ENCODE measurements at regions not wholly inside any gene's neighbourhood (a gene's known extent, or its start where the extent isn't known, plus 50 kb on each side); places are given as distances from the start of the nearest gene placed in this dataset.
"Not testable (repeated sequence)": the region's sequence is repeated elsewhere in the genome, so short reads cannot be mapped to it uniquely, and the experiment has no call there.

DNA sequence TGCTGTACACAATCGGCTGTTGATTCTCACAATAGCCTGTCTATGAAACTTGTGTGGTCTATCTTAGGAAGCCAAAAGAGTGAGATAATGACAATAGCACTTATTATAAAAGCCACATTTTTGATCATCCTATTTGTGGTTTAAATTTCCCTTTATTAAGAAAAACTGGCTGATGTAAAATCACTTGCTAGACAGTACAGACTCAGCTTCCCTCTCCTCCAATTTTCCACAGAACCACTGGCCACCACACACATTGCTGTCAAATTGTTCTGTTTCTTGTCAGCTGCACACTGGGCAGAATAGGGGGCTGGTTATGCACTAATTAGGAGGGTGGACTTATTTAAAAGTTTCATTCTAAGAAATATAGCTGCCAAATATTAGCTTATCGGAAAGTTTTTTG is 425.9 kb downstream of the EPHA3 start:
- DNase-seq (ENCODE audit: low spot score), result no peak

GRCh38 chr3:89554587-89554986 is 447.2 kb downstream of the EPHA3 start:
- not testable (repeated sequence) for DNase-seq (ENCODE audit: low spot score)

GRCh38 chr3:89558711-89559110 is 451.3 kb downstream of the EPHA3 start:
- no peak for DNase-seq (ENCODE audit: low spot score)

- no peak for DNase-seq (ENCODE audit: low spot score)
Observed at GRCh38 chr3:89560568-89560967, 453.1 kb downstream of the EPHA3 start.

DNA sequence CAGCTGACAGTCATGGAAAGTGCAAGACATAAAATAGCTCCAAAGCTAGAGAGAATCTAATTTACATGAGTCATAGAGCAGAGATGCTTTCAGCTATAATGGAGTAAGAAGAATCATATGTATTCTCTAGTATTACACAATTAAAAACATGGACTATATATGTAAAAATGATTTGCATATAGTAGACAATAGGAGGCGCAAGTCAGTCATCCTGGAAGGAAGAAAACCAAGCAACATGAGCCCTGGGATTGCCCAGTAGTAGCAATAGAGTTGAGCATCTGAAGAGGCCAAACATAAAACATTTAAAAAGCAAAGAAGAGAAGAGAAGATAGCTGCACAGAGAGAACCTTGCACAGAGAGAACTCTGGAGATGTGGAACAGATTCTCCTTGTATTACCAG is 455.0 kb downstream of the EPHA3 start:
- no peak for DNase-seq (ENCODE audit: low spot score)

DNA sequence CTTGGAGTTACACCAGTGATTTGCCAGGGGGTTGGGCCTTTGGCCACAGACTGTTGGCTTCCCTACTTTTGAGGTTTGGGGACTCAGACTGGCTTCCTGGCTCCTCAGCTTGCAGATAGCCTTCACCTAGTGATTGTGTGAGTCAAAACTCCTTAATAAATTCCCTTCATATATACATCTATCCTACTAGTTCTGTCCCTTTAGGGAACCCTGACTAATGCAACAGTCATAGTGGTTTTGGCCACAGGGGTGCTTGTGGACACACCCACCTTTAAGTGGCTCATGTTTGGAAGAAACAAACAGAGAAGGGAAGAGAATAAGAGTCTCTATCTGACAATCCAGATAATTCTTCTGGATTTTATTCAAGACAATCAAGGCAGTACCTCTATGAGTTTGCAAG is 457.7 kb downstream of the EPHA3 start:
- DNase-seq (ENCODE audit: low spot score), result no peak

DNA sequence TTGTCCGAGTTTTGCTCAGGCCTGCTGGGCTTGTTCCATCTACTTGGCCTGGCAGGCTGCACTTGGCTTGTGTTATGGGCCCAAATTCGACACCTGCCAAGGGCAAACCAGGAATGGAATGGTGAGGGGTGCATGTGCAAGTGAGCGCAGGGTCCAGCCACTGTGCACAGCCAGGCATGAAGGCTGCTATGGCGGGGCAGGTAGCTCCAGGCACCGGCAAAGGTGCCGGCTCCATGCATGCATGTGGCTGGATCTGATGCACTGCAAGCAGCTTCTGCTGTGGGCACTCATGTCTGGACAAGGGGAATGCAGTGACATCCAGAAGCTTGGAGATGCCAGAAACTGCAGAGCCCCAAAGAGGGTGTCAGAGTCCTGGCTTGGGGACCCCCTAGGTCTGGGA is 463.0 kb downstream of the EPHA3 start:
- DNase-seq (ENCODE audit: low spot score), result no peak

DNA sequence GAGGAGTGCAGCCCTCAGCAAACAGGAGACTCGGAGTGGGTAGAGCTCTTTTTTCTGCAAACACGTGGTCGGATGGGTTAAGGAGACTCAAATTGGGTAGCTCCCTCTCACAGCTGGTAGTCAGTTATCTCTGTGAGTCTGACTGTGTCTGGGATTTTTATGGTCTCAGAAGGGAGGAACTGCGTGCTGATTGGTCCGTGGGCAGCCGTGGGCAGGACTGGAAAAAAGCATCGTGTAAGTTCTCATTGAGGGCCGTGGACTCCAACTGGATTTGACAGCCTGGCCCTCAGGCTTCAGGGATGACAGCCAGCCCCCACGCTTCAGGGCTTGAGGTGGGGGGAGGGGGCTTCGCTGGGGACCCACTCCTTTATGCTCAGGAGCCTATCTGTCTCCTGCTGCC is 463.9 kb downstream of the EPHA3 start:
- DNase-seq (ENCODE audit: low spot score), result no peak

DNA sequence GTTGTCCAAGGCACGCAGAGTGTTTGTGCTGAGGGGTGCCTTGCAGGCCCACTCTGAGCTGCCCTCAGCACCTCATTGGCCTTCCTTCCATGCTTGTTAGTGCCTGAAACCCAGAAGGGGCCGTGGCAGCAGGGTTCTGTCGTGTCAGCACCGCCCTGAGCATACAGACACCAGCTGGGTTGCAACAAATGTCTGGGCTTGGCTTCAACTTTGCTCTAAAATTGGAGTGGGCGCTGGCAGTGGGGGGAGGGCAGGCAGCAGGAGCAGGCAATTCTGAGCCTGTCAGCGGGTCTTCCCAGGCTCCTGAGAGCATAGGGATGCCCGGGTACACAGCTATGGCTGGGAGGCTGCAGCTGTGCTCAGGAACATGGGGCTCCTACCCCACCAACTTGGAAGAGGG is 464.3 kb downstream of the EPHA3 start:
- DNase-seq (ENCODE audit: low spot score), result no peak

- DNase-seq (ENCODE audit: low spot score), result no peak
Observed at GRCh38 chr3:89572261-89572660, 464.8 kb downstream of the EPHA3 start.

GRCh38 chr3:89576417-89576816 is 469.0 kb downstream of the EPHA3 start:
- no peak for DNase-seq (ENCODE audit: low spot score)

DNA sequence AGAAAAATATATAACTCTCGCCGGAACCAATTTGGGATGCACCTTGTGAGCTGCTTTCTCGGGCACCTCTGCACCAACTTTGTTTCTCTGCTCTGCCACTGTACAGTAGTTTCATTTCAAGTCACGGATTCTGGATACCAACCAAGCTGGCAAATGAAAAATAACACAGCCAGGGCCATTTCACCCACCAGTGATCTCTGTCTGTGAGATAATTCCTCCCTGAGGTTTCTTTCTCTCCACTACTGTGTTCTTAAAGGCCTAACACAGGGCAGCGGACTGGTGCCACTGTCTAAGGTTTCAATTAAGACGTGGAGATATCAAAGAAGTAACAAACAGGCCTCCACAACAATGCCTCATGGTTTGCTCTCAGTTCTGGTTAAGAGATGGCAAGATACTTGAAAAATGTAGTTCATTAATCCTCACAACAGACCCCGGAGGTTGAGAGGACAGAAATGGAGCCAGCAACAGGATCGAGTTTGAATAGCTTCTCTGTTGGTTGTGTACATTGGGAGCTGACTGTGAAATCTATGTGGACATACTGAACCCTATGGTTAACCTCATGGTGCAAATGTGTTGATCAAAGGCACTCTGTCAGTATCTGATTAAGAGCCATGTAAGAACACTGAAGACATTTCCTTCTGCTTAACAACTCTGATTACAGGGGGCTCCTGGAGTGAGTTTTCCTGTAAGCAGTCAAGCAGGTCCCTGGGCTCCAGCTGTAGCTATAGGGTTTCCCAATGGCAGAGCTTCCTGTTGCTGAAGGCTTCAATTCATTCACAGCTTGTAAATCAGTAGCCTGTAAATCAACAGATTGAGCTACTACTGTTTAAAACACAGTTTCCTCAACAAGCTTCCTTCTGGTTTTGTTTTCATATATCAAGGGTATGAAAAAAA is 470.5 kb downstream of the EPHA3 start:
- no peak for DNase-seq (ENCODE audit: low spot score)

DNA sequence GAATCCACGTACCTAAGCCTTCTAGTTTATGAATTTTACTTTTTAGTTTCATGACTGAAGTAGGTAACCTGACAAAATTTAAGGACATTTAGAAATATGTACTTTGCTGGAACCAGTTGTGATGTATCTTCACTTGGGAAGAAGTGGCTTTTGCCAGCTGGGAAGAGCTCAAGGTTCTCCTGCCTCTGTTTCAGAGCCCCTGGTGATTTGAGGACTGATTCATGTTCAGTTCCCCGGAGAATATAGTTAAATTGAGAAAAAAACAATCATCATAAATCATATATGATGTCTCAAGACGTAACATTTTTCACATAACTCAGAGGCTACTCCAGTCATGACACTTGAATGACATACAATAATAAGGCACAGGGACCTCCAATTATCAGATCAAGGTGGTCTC is 473.4 kb downstream of the EPHA3 start:
- DNase-seq (ENCODE audit: low spot score), result no peak

GRCh38 chr3:89584398-89584797 is 477.0 kb downstream of the EPHA3 start:
- no peak for DNase-seq (ENCODE audit: low spot score)

- DNase-seq (ENCODE audit: low spot score), result no peak
Observed at GRCh38 chr3:89586256-89586655, 478.8 kb downstream of the EPHA3 start.

- no peak for DNase-seq (ENCODE audit: low spot score)
Observed at GRCh38 chr3:89586676-89587075, 479.3 kb downstream of the EPHA3 start.

- no peak for DNase-seq (ENCODE audit: low spot score)
Observed at GRCh38 chr3:89606151-89606550, 498.7 kb downstream of the EPHA3 start.

GRCh38 chr3:89612027-89612426 is 504.6 kb downstream of the EPHA3 start:
- DNase-seq (ENCODE audit: low spot score), result no peak

DNA sequence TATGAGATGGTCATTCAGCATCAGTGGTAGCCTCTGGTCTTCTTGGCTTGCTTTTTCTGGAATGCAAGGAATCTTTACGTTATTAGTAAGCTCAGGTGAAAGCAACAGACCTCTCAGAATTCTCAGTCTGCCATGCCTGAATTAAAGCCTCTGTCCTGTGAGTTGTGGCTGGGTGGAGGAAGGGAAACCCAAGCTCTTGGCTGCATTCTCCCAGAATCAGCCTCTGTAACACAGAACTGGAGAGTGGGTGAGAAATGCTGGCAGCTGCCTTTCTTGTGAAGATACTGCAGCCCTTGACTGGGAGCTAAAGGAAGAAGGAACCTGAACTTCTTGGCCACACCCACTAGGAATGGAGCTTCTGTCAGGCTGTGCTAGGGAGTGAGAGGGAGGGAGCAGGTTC is 505.8 kb downstream of the EPHA3 start:
- no peak for DNase-seq (ENCODE audit: low spot score)

GRCh38 chr3:89617706-89618105 is 510.3 kb downstream of the EPHA3 start:
- no peak for DNase-seq (ENCODE audit: low spot score)

DNA sequence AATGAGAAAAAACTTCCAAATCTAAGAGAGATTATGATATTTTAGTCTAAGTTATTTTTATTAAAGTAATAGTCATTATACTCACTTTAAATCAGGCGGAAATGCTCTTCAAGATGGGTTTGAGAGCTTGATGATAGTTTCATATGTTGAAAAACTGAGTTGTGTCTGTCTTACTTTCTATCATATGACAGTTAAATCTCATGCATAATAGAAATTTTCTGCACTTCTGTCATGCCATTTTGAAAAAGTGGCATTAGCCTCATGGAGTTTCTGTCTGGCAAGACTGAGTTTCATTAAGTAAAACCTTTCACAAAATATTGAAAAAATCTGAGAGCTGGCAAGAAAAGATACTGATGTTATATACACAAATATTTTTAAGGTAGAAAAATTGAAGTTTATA is 511.8 kb downstream of the EPHA3 start:
- DNase-seq (ENCODE audit: low spot score), result no peak

DNA sequence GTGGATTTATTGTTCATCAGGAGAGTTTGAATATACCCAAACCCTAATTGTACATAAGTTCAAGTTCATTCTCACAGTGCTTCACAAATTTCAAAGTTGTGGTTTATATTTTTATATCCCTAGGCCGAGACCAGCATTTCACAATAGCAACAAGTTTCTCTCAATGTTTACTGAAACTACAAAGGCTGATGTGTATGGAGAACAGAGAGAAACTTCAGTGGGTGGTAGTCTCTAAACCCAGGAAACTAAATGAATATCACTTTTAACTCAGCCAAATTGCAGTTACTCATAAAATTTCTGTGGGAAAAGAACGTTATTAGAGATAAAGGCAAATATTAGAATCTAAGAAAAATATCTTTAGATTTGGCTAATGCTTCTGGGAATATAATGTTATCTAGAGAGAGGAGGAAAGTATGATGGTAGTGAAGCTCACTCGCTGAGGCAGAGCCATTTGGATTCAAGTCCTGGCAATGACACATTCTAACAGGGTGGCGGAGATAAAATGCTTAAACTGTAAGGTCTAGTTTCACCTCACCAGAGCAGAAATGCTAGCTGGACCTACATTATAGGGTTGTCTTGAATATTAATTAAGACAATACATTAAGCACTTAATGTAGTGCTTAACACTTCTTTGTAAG is 514.8 kb downstream of the EPHA3 start:
- no peak for DNase-seq (ENCODE audit: low spot score)

DNA sequence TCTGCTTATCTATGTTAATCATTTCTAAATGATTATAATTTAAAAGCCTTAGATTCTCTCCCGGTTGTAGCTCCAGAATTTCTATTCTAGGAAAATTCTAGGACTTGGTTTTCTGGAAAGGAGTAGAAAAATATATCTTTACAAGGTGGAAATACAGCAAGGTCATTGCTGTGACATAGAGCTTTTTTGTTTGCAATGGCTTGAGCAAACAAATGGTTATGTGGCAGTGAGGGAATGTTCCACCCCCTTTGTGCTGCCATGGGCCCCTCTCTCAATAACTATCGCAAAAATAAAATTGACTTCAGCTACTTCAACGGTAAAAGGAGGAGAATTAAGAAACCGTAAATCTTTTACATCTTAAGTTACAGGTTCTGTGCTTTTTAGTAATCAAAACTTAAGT is 517.1 kb downstream of the EPHA3 start:
- DNase-seq (ENCODE audit: low spot score), result no peak

- DNase-seq (ENCODE audit: low spot score), result no peak
Observed at GRCh38 chr3:89625945-89626344, 518.5 kb downstream of the EPHA3 start.
